ENCODE measurements at regions not wholly inside any gene's neighbourhood (a gene's known extent, or its start where the extent isn't known, plus 50 kb on each side); places are given as distances from the start of the nearest gene placed in this dataset.

DNA sequence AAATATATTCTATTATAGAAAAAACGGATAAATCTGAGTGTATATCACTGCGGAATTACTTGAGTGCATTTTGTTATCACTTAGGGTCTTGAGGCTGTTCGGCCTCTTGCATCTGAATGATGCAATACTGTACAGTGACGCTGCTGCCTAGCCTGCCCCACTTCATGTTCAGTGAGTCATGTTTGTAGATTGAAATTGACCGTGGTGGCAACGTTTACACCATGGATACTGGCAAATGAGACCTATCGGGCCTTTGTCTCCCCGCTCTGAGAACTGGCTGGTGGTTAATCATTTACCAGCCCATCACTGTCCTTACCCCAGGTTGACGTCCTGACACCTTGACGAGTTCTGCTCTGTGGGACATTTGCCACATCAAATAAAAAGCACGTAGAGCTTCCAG is 510.1 kb upstream of the ADAMTS16 start:
- DNase-seq (ENCODE audit: low read depth): no peak

- no peak for DNase-seq (ENCODE audit: low read depth)
Observed at GRCh38 chr5:4634342-4634741, 505.8 kb upstream of the ADAMTS16 start.

DNA sequence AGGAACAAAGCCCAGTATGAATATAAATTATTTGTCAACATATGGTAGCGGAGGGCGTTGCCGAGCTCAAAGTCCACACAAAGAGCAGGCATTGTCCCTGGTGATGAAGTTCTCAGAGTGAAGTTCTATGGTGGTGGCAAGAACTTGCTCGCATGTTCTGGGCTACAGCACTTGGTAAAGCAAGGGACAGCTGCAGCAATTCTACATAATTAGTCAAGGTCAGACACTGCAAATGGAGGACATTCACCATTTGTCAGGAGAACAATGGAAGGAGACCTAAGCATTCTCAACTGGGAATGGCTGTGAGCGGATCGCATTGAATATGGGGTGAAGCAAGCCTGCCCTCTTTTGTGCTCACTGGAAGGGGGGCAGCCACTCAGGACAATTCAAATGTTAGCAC is 503.8 kb upstream of the ADAMTS16 start:
- DNase-seq (ENCODE audit: low read depth): no peak

GRCh38 chr5:4639946-4640345 is 500.2 kb upstream of the ADAMTS16 start:
- peak; percentile 82 for DNase-seq (ENCODE audit: low read depth)

GRCh38 chr5:4640795-4641194 is 499.3 kb upstream of the ADAMTS16 start:
- peak; percentile 48 for DNase-seq (ENCODE audit: low read depth)

- DNase-seq (ENCODE audit: low read depth): no peak
Observed at GRCh38 chr5:4642525-4642924, 497.6 kb upstream of the ADAMTS16 start.

DNA sequence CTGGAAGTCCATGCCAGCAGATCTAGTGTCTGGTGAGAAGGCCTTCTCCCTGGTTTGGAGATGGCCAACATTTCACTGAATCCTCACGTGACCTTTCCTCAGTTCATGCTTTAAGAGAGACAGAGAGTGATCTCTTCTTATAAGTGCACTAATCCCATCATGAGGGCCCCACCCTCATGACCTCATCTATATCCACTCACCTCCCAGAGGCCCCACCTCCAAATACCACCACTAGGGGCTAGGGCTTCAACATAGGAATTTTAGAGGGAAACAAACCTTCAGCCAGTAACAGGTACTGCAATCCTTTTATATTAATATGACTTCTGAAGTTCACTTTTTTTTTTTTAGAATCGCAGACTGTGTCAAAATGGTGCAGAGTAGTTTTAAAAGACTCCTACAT is 496.9 kb upstream of the ADAMTS16 start:
- no peak for DNase-seq (ENCODE audit: low read depth)

DNA sequence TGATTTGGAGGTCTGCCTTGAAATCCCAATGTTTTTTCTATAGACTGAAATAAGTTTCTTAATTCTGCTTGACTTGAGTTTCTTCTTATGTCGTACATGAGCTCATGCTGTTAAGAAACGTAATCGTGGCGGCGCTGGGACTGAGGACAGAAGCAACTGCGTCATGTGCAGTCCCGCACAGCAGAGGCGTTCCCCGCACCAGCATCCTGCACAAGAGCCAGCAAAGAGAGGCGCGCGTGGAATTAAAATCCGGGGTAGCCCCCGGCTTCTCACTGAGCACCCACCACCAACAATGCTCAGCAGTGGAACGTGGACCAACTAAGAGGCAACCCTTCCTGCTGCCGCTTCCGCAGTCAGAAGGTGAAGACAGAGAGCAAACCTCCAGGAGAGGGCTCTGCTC is 496.2 kb upstream of the ADAMTS16 start:
- no peak for DNase-seq (ENCODE audit: low read depth)

DNA sequence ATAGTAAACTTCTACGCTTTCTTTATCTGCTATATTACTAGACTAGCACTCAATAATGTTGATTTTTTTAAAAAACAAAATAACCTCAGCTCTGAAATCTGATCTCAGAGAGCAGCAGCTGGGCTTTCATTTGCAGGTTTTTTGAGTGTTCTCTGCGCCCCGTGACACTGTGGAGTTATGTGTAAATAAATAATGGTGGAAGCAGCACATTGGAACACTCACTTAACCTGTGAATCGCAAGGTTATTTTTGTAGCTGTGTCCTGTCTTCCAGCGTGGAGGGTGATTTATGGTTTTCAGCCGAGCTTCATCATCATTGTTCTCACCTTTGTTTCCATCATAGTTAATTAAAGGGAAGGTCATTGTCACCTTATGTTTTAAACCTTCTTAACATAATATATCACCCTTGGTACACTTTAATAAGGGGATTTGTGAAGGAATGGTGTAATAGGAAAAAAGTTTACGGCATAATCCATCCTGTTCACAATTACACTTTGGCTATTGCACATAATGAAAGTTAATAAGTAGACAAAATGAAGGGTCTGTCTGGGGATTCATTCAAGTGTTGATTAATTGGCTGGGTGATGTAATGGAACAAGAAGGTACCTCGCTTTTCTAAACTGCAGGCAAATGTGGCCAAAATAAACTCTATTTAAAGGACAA is 493.3 kb upstream of the ADAMTS16 start:
- DNase-seq (ENCODE audit: low read depth): peak; percentile 73

GRCh38 chr5:4647955-4648354 is 492.2 kb upstream of the ADAMTS16 start:
- DNase-seq (ENCODE audit: low read depth): no peak

GRCh38 chr5:4651806-4652565 is 488.1 kb upstream of the ADAMTS16 start:
- peak; percentile 52 for DNase-seq (ENCODE audit: low read depth)

DNA sequence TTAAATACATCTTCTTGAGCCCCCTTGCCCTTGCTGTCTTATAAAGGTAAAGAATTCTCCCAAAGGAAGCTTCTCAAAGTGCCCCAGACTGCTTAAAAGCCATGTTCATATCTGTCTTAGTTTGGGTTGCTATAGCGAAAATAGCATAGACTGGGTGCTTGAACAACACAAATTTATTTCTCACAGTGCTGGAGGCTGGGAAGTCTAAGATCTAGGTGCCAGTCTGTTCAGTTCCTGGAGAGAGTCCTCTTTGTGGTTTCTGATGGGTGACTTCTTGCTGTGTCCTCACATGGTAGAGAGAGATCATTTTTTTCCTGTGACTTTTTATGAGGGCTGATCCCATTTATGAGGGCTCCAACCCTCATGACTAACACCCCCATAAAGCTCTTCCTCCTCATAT is 486.7 kb upstream of the ADAMTS16 start:
- no peak for DNase-seq (ENCODE audit: low read depth)

GRCh38 chr5:4659851-4660250 is 480.3 kb upstream of the ADAMTS16 start:
- no peak for DNase-seq (ENCODE audit: low read depth)

DNA sequence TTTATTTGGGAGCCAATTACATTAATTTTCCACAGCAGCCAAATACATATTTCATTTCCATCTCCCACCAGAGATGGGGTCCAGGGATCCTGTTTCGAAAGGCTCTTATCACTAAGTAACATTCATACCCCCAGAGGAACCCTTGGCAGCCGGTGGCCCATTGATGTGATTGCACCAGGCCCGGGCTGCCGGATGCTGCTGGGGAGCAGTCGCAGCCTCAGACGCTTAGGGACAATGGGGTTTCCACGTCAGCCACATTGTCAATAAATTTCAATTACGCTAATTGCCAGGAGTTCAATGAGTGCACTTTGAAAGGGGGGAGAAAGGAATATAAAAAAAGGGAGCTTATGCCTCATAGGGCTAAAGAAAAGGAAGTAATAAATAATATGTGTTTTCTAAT is 478.8 kb upstream of the ADAMTS16 start:
- no peak for DNase-seq (ENCODE audit: low read depth)

DNA sequence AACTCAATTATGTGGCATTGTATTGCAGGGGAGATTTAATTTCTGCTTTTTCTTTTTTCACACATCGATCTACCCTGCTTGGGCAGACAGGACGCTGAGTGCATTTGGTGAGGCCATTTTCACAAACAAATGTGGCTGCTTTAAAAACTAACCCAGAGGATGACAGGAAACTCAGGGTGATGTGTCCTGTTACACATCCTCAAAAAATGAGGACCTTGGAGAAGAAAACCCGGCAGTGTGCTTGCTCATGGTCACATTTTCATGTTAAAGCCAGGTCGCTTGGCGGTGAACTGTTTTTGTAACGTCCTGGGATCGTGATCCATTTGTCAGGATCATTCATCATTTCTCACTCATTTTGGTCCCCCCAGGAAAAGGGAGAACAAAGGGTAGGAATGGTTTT is 478.3 kb upstream of the ADAMTS16 start:
- DNase-seq (ENCODE audit: low read depth): no peak

GRCh38 chr5:4662756-4663155 is 477.4 kb upstream of the ADAMTS16 start:
- DNase-seq (ENCODE audit: low read depth): no peak

- DNase-seq (ENCODE audit: low read depth): no peak
Observed at GRCh38 chr5:4665911-4666310, 474.2 kb upstream of the ADAMTS16 start.

DNA sequence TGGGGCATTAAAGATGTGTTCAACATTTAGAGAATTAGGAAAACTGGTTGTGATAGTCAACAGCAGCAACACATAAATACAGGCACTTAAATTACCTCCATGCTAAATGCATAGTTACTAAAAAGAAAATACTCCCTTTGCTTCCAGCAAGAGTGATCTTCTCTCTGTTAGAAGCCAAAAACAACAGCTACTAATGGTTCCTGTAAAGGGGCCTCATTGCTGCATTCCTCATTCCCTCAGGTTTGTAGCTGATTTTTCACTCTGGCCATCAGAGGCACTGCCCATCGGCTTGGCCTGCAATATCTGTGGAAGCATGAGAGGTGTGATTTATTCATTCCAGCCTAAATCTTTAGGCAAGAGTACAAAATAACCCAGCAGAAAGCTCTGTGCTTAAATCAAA is 466.0 kb upstream of the ADAMTS16 start:
- no peak for DNase-seq (ENCODE audit: low read depth)

GRCh38 chr5:4676934-4677333 is 463.2 kb upstream of the ADAMTS16 start:
- no peak for DNase-seq (ENCODE audit: low read depth)

DNA sequence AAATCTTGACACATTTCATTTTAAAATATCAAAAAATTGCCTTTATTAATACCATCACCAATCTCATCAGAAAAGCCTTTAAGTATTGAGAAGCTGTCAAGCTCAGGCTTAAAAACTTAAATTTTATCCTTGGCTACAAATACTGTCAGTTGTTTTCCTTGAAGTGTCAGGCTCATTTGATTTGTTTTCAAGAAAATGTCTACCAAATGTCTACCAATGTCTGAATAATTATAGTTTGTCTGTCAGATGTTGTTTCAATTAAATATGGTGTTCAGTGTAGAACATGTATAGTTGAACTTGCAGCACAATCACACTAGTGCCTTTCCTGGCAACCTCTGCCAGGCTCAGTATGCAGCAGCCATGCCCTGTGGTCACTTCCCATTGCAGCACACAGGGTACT is 455.2 kb upstream of the ADAMTS16 start:
- no peak for DNase-seq (ENCODE audit: low read depth)

- DNase-seq (ENCODE audit: low read depth): no peak
Observed at GRCh38 chr5:4698596-4698995, 441.5 kb upstream of the ADAMTS16 start.

DNA sequence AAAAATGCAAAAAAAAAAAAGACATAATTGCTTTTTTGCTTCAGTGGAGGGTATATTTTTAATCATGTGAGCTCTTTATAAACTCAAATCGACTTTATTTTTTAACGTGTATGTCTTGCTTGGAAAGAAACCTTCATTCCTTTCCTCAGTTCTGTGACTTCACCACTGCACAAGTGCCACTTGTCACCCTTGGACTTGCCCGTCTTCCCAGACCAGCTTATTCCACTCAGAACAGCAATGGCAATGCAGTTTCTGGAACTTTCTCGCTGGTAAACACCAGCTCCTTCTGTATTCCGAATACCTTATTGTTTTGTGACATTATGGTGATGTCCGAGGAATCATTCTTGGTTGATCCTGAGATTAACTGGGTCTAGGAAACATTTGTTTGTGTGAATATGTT is 440.5 kb upstream of the ADAMTS16 start:
- no peak for DNase-seq (ENCODE audit: low read depth)

DNA sequence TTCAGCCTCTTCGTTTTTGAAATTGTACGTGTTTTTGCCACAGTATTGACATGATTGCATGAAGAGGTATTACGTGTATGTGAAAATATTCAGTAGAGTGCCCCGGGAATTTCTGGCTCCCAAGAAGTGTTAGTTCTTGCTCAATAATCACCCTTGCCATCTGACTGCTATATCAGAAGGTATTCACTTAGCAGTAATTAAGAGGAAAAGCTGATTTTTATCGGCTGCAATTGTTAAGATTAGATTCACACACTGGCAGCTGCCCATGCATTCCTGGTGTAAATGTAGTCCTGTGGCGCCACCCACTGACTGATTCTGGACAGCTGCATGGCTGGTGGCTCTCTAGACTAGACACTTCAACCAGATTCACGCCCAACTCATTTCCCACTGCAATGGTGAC is 440.1 kb upstream of the ADAMTS16 start:
- peak; percentile 91 for DNase-seq (ENCODE audit: low read depth)

DNA sequence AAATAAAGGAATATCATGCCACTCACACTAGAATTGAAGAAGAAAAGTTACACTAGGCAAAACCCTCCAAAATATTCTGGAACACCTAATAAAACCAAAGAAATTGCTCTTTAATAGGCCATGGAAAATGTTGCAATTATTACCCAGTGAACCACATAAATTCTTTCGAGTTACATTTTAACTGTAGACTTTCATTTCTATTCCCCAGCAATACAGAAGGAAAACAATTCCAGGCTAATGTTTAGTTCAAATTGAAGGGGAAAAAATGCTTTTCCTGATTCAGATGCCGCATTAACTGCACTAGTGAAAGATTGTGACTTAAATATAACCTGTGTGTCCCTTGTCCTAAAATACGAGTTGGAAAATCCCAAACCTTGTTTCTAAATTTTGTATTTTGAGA is 439.3 kb upstream of the ADAMTS16 start:
- DNase-seq (ENCODE audit: low read depth): peak; percentile 86
